ENCODE measurements at regions not wholly inside any gene's neighbourhood (a gene's known extent, or its start where the extent isn't known, plus 50 kb on each side); places are given as distances from the start of the nearest gene placed in this dataset.
"Not testable (repeated sequence)": the region's sequence is repeated elsewhere in the genome, so short reads cannot be mapped to it uniquely, and the experiment has no call there.

DNA sequence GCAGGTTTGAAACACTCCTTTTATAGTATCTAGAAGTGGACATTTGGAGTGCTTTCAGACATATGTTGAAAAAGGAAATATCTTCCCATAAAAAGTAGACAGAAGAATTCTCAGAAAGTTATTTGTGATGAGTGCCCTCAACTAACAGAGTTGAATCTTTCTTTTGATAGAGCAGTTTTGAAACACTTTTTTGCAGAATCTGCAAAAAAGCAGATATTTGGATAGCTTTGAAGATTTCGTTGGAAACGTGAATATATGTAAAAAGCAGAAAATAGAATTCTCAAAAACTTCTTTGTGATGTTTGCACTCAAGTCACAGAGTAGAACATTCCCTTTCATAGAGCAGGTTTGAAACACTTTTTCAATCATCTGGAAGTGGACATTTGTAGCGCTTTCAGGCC, 676.4 kb upstream of the ZNF337 start:
- TF ChIP-seq, protein P1, sequence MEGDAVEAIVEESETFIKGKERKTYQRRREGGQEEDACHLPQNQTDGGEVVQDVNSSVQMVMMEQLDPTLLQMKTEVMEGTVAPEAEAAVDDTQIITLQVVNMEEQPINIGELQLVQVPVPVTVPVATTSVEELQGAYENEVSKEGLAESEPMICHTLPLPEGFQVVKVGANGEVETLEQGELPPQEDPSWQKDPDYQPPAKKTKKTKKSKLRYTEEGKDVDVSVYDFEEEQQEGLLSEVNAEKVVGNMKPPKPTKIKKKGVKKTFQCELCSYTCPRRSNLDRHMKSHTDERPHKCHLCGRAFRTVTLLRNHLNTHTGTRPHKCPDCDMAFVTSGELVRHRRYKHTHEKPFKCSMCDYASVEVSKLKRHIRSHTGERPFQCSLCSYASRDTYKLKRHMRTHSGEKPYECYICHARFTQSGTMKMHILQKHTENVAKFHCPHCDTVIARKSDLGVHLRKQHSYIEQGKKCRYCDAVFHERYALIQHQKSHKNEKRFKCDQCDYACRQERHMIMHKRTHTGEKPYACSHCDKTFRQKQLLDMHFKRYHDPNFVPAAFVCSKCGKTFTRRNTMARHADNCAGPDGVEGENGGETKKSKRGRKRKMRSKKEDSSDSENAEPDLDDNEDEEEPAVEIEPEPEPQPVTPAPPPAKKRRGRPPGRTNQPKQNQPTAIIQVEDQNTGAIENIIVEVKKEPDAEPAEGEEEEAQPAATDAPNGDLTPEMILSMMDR (IDR thresholded peaks at IDR 0.05): not testable (repeated sequence)
- not testable (repeated sequence) for TF ChIP-seq POLR2A (IDR thresholded peaks at IDR 0.05)
